Ureter (tissue), 1 donor: ENCODE measurements at regions not wholly inside any gene's neighbourhood (a gene's known extent, or its start where the extent isn't known, plus 50 kb on each side); places are given as distances from the start of the nearest gene placed in this dataset.

Source experiments
- DNase-seq: peaks from one replicate; pipeline ENCODE4 v3.0.0-alpha.2; 2020; ENCODE audit warnings: low spot score
- donor health status: DM: yes; HTN: yes; CAD: no.

DNA sequence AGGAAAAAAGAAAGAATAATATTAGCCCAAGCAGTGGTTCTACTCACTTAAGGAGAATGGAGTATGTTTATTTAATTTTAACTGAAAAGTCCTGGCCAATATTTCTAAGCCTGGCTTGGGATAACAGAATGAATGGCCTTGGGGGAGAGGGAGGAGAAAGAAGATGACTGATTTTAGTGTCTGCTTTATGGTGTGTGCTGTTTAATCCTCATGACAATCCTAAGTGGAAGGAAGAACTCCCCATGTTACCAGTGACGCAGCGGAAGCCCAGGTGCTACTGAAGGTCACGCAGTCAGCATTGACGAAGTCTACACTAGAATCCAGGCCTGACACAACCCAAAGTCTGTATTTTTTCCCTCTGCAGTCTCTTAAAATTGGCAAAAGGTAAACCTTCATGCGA, 50.5 kb downstream of the PALM2AKAP2 start:
- no peak for DNase-seq

DNA sequence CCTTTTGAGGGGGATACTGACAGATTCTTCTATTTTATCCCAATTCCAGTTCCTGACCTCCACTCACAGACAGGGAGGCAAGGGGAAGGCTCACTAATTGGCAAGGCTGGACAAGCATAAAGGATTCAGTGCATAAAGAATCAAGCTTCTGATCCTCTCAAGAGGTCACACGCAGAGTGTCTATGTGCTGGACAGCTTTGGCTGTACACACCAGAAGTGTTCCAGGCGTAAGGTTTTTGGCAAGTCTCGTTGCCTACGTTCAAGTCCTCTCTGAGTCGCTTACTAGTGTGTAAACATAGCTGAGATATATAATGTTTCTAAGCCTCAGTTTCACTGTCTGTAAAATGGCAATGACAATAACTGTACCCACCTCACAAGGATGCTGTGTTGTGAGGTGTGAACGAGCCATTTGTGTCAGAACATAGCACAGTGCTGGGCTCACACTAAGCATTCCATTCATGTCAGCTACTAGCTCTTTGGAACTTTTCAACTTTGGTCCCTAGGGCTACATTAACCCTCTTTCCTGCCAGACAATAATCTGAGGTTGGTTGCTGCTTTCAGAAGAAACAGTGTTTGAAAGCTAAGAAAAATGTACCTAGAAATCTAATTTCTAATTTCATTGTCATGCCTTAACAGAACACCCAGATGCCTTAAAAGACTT, 52.1 kb downstream of the PALM2AKAP2 start:
- DNase-seq: no peak

- DNase-seq: no peak
Observed at GRCh38 chr9:109834855-109835254, 54.9 kb downstream of the PALM2AKAP2 start.

- DNase-seq: no peak
Observed at GRCh38 chr9:109843641-109844040, 63.6 kb downstream of the PALM2AKAP2 start.

- no peak for DNase-seq
Observed at GRCh38 chr9:109845226-109845625, 65.2 kb downstream of the PALM2AKAP2 start.

DNA sequence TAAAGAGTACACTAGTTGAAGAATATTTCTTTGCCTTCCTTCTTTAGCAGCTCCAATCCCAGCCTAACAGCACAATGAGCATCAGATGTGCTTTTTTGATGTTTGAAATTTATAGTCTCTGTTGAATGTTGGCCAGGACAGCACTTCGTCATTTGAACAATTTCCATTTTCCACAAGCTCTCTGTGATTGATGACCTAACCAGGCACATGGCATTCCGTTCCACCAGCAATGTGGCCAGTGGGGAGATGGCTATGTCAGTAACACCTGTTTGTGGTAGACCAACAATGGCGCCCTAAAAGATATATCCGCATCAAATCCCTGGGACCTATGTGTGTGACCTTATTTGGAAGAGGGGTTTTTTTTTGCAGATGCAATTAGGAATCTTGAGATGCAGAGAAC, 66.8 kb downstream of the PALM2AKAP2 start:
- no peak for DNase-seq

DNA sequence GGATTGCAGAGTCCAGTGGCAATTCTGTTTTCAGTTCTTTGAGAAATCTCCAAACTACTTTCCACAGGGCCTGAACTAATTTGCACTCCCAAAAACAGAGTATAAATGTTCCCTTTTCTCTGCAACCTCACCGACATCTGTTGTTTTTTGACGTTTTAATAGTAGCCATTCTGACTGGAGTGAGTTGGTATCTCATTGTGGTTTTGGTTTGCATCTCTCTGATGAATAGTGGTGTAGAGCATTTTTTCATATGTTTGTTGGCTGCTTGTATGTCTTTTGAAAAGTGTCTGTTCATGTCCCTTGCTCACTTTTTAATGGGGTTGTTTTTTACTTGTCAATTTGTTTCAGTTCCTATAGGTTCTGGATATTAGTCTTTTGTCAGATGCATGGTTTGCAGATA, 72.6 kb downstream of the PALM2AKAP2 start:
- no peak for DNase-seq

GRCh38 chr9:109855540-109855939, 75.5 kb downstream of the PALM2AKAP2 start:
- no peak for DNase-seq

- no peak for DNase-seq
Observed at GRCh38 chr9:109856785-109857184, 76.8 kb downstream of the PALM2AKAP2 start.

DNA sequence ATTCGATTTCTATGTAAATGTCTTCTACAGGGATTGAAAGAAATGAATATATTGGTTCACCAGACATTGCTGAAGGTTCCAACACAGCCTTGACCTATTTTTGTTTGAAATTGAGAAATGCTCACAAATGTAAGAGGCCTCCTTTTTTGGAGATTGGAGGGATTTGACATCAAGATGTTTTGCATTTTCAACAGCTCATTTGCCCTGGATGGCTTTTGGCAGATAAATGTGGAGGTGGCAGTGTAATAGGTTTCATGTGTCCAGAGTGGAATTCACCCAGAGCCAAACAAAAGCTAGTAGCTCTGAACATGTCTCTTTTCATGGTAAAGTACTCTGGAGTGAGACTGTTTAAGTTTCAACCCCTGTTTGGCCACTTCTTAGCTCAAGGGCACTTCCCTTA, 77.3 kb downstream of the PALM2AKAP2 start:
- DNase-seq: no peak

DNA sequence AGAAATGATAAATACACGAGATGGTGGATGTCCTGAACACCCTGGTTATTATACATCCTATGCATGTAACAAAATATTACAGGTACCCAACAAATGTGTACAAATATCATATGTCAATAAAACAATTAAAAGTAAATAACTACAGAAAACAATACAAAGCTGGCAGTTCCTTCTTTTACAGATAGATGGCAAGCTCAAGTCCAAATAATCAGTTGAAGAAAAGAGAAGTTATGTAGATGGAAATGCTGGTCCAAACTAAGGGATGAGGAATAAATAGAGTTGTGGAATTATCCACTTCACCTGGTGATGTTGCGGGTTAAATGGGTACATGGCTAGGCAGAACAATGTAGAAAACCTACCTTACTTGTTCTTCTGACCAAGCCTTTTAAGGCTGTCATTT, 79.4 kb downstream of the PALM2AKAP2 start:
- DNase-seq: no peak

- DNase-seq: no peak
Observed at GRCh38 chr9:109860521-109860920, 80.5 kb downstream of the PALM2AKAP2 start.

GRCh38 chr9:109861499-109861898, 81.5 kb downstream of the PALM2AKAP2 start:
- no peak for DNase-seq

DNA sequence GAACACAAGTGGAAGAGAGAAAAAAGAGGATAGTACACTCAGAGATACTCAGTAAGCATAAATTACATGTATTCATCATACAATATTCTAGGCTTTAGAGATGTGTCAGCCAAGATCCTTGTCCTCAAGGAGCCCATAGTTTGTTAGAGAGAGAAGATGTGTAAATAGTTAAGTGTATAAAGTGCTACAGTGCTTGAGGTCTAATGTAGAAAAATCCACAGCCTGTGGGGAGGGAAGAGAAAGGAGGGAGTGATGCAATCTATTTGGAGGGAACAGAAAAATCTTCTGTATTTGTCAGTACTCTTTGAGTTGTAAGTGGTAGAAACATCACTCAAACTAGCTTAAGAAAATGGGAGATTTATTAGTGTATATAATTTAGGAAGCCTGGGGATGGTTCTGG, 81.9 kb downstream of the PALM2AKAP2 start:
- DNase-seq: no peak

GRCh38 chr9:109862452-109862851, 82.5 kb downstream of the PALM2AKAP2 start:
- DNase-seq: no peak

GRCh38 chr9:109863961-109864360, 84.0 kb downstream of the PALM2AKAP2 start:
- DNase-seq: no peak

DNA sequence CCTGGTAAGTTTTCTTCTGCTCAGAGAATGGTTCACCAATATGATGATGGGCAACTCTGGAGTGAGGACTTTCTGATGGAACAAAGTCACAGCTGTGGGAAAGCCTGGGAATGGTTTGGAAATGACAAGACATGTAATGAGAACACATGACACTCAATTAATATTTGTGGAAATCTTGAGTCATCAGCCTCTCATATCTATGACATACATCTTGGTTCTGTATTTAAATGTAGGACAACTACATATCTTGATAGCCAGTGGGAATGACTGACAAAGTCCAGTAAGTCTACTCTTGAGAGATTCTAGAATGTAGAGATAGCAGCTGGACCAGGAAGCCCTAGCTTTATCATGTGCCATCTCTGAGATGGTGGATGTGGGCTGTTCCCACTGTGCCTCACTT, 85.5 kb downstream of the PALM2AKAP2 start:
- no peak for DNase-seq

GRCh38 chr9:109868207-109868606, 88.2 kb downstream of the PALM2AKAP2 start:
- DNase-seq: no peak

GRCh38 chr9:109868722-109869121, 88.7 kb downstream of the PALM2AKAP2 start:
- DNase-seq: no peak

GRCh38 chr9:109870365-109870764, 90.4 kb downstream of the PALM2AKAP2 start:
- no peak for DNase-seq

DNA sequence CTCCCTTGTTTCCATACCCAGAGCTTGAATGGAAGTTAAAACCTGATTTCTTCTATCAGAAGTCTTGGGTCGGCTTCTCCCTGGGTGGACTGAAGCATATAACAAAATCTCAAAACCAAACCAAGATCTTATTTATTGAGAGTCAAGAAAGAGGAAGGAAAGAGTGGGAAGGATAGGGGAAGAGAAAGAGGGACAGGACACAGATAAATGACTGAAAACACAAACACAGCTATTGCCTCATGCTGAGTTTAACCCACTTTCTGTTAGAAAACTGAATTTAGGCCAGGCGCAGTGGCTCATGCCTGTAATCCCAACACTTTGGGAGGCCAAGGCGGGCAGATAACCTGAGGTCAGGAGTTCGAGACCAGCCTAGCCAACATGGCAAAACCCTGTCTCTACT, 92.9 kb downstream of the PALM2AKAP2 start:
- no peak for DNase-seq

GRCh38 chr9:109875495-109876129, 95.6 kb downstream of the PALM2AKAP2 start:
- DNase-seq: no peak

GRCh38 chr9:109880276-109881169, 100.5 kb downstream of the PALM2AKAP2 start:
- no peak for DNase-seq
